ENCODE measurements at regions not wholly inside any gene's neighbourhood (a gene's known extent, or its start where the extent isn't known, plus 50 kb on each side); places are given as distances from the start of the nearest gene placed in this dataset.

- H3K27ac ChIP-seq (ENCODE audit: low read depth, low read length): no peak overlapping the region
- no peaks in the 10 kb centered on the region for H3K9me3 ChIP-seq (ENCODE audit: low read length)
- H3K4me1 ChIP-seq (ENCODE audit: insufficient read depth, low read length): no peaks in the 10 kb centered on the region
- H3K4me3 ChIP-seq (ENCODE audit: low read depth in 1 of 2, low read length in 2 of 2): no peak overlapping the region
- no peak overlapping the region for H3K9ac ChIP-seq (ENCODE audit: low read length)
- no peaks in the 10 kb centered on the region for H3K36me3 ChIP-seq (ENCODE audit: insufficient read depth, low read length)
- H3K27me3 ChIP-seq (ENCODE audit: control insufficient read depth in 1 of 2, insufficient read depth in 2 of 2, low read length in 2 of 2): no peaks in the 10 kb centered on the region
These were observed 250.6 kb downstream of the RPRM start for GRCh38 chr2:153227981-153228380.

- Histone ChIP-seq H3K27ac (ENCODE audit: low read depth, low read length) (no peak overlapping the region), H3K4me3 (ENCODE audit: low read depth in 1 of 2, low read length in 2 of 2) (no peak overlapping the region), H3K36me3 (ENCODE audit: insufficient read depth, low read length) (no peaks in the 10 kb centered on the region), H3K9ac (ENCODE audit: low read length) (no peak overlapping the region), H3K9me3 (ENCODE audit: low read length) (no peaks in the 10 kb centered on the region), H3K4me1 (ENCODE audit: insufficient read depth, low read length) (no peaks in the 10 kb centered on the region), H3K27me3 (ENCODE audit: control insufficient read depth in 1 of 2, insufficient read depth in 2 of 2, low read length in 2 of 2) (no peaks in the 10 kb centered on the region)
These were observed 256.1 kb downstream of the RPRM start for GRCh38 chr2:153222231-153223165.

- Histone ChIP-seq H3K27me3 (ENCODE audit: control insufficient read depth in 1 of 2, insufficient read depth in 2 of 2, low read length in 2 of 2) (no peaks in the 10 kb centered on the region), H3K4me3 (ENCODE audit: low read depth in 1 of 2, low read length in 2 of 2) (no peak overlapping the region), H3K36me3 (ENCODE audit: insufficient read depth, low read length) (no peaks in the 10 kb centered on the region), H3K4me1 (ENCODE audit: insufficient read depth, low read length) (no peaks in the 10 kb centered on the region), H3K27ac (ENCODE audit: low read depth, low read length) (no peak overlapping the region), H3K9ac (ENCODE audit: low read length) (no peak overlapping the region), H3K9me3 (ENCODE audit: low read length) (no peaks in the 10 kb centered on the region)
These were observed 257.1 kb downstream of the RPRM start for GRCh38 chr2:153221506-153221905.

DNA sequence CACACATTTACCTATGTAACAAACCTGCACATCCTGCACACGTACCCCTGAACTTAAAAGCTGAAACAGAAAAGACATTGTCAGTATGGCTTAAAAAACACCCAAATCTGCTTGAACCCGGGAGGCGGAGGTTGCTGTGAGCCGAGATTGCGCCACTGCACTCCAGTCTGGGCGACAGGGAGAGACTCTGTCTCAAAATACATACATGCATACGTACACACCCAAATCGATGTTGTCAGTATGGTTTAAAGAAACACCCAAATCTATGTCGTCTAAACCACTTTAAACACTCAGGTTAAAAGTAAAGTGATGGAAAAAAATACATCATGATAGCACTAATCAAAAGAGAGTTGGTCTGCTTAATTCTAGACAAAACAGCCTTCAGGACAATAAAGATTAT, 257.5 kb downstream of the RPRM start:
- no peak overlapping the region for H3K27ac ChIP-seq (ENCODE audit: low read depth, low read length)
- H3K27me3 ChIP-seq (ENCODE audit: control insufficient read depth in 1 of 2, insufficient read depth in 2 of 2, low read length in 2 of 2): no peaks in the 10 kb centered on the region
- no peak overlapping the region for H3K9ac ChIP-seq (ENCODE audit: low read length)
- no peak overlapping the region for H3K4me3 ChIP-seq (ENCODE audit: low read depth in 1 of 2, low read length in 2 of 2)
- H3K9me3 ChIP-seq (ENCODE audit: low read length): no peaks in the 10 kb centered on the region
- H3K36me3 ChIP-seq (ENCODE audit: insufficient read depth, low read length): no peaks in the 10 kb centered on the region
- H3K4me1 ChIP-seq (ENCODE audit: insufficient read depth, low read length): no peaks in the 10 kb centered on the region

- Histone ChIP-seq H3K9me3 (ENCODE audit: low read length) (no peaks in the 10 kb centered on the region), H3K4me1 (ENCODE audit: insufficient read depth, low read length) (no peaks in the 10 kb centered on the region), H3K9ac (ENCODE audit: low read length) (no peak overlapping the region)
These were observed 259.7 kb downstream of the RPRM start for GRCh38 chr2:153218851-153219250.

DNA sequence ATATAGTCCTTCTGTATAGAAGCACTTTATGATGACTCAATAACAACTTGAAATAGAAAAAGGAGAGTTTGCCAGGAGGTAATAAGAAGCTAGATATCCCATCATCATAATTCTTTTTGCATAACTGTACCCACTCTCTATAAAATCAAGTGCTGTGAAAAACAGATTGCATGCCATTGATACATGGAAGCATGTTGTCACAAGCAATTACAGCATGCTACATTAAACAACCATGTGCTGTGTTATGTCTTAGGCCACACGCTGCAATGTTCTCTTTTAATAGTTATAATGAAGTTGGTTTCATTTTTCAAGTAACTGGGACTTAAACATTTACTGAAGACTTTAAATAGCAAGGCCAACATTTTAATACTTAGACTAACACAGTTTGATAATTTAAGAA, 264.2 kb downstream of the RPRM start:
- Histone ChIP-seq H3K27me3 (ENCODE audit: control insufficient read depth in 1 of 2, insufficient read depth in 2 of 2, low read length in 2 of 2) (no peaks in the 10 kb centered on the region), H3K4me1 (ENCODE audit: insufficient read depth, low read length) (no peaks in the 10 kb centered on the region), H3K9me3 (ENCODE audit: low read length) (no peaks in the 10 kb centered on the region), H3K27ac (ENCODE audit: low read depth, low read length) (no peak overlapping the region), H3K9ac (ENCODE audit: low read length) (no peak overlapping the region), H3K36me3 (ENCODE audit: insufficient read depth, low read length) (no peaks in the 10 kb centered on the region), H3K4me3 (ENCODE audit: low read depth in 1 of 2, low read length in 2 of 2) (no peak overlapping the region)

More at GRCh38 chr2:153218851-153219250, 259.7 kb downstream of the RPRM start:
- no peak overlapping the region for H3K4me3 ChIP-seq (ENCODE audit: low read depth in 1 of 2, low read length in 2 of 2)
- H3K27me3 ChIP-seq (ENCODE audit: control insufficient read depth in 1 of 2, insufficient read depth in 2 of 2, low read length in 2 of 2): no peaks in the 10 kb centered on the region
- H3K36me3 ChIP-seq (ENCODE audit: insufficient read depth, low read length): no peaks in the 10 kb centered on the region
- H3K27ac ChIP-seq (ENCODE audit: low read depth, low read length): no peak overlapping the region

DNA sequence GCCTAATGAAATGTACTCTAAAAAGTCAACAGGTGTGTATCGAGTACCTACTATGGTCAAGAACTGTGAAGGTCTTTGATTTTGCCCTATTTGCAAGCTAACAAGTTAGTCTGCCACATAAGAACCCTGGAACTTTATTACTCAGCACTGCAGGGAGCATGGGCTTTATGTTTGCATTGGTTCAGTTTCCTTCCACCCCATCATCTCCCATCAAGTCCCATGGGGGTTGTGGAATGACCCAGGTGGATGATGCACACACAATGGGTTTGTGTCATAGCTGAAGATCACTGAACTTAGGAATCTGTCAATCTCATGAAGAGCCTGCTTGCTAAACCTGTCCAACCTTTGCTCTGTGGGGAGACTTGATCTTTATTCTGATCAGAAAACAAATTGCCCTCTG, 265.5 kb downstream of the RPRM start:
- Histone ChIP-seq H3K27me3 (ENCODE audit: control insufficient read depth in 1 of 2, insufficient read depth in 2 of 2, low read length in 2 of 2) (no peaks in the 10 kb centered on the region), H3K4me3 (ENCODE audit: low read depth in 1 of 2, low read length in 2 of 2) (no peak overlapping the region), H3K36me3 (ENCODE audit: insufficient read depth, low read length) (no peaks in the 10 kb centered on the region), H3K9ac (ENCODE audit: low read length) (no peak overlapping the region), H3K4me1 (ENCODE audit: insufficient read depth, low read length) (no peaks in the 10 kb centered on the region), H3K27ac (ENCODE audit: low read depth, low read length) (no peak overlapping the region), H3K9me3 (ENCODE audit: low read length) (no peaks in the 10 kb centered on the region)

- no peaks in the 10 kb centered on the region for H3K4me1 ChIP-seq (ENCODE audit: insufficient read depth, low read length)
- H3K27ac ChIP-seq (ENCODE audit: low read depth, low read length): no peak overlapping the region
- H3K9me3 ChIP-seq (ENCODE audit: low read length): no peaks in the 10 kb centered on the region
- H3K4me3 ChIP-seq (ENCODE audit: low read depth in 1 of 2, low read length in 2 of 2): no peak overlapping the region
- H3K36me3 ChIP-seq (ENCODE audit: insufficient read depth, low read length): no peaks in the 10 kb centered on the region
- H3K27me3 ChIP-seq (ENCODE audit: control insufficient read depth in 1 of 2, insufficient read depth in 2 of 2, low read length in 2 of 2): no peaks in the 10 kb centered on the region
- H3K9ac ChIP-seq (ENCODE audit: low read length): no peak overlapping the region
These were observed 280.9 kb downstream of the RPRM start for GRCh38 chr2:153197402-153198386.

GRCh38 chr2:153196378-153197058, 282.0 kb downstream of the RPRM start:
- Histone ChIP-seq H3K27ac (ENCODE audit: low read depth, low read length) (no peak overlapping the region), H3K4me1 (ENCODE audit: insufficient read depth, low read length) (no peaks in the 10 kb centered on the region), H3K36me3 (ENCODE audit: insufficient read depth, low read length) (no peaks in the 10 kb centered on the region), H3K9ac (ENCODE audit: low read length) (no peak overlapping the region), H3K9me3 (ENCODE audit: low read length) (no peaks in the 10 kb centered on the region), H3K4me3 (ENCODE audit: low read depth in 1 of 2, low read length in 2 of 2) (no peak overlapping the region), H3K27me3 (ENCODE audit: control insufficient read depth in 1 of 2, insufficient read depth in 2 of 2, low read length in 2 of 2) (no peaks in the 10 kb centered on the region)

DNA sequence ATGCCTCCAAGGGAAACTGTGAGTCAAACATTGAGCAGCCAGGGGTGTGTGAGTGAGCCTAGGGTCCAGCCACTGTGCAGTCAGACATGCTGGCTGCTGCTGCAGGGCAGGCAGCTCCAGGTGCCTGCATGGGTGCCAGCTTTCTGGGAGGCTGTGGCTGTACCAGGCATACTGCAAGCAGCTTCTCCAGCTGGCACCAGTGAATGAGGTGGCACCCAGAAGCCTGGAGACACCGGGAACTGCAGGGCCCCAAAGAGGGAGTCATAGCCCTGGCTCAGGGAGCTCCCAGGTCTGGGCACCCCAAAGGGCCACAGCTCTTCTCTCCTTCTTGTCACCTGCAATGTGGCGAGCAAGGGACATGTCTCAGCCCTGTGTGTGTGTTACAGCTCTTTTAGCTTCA, 283.2 kb downstream of the RPRM start:
- Histone ChIP-seq H3K9ac (ENCODE audit: low read length) (no peak overlapping the region), H3K27ac (ENCODE audit: low read depth, low read length) (no peak overlapping the region), H3K9me3 (ENCODE audit: low read length) (no peaks in the 10 kb centered on the region), H3K27me3 (ENCODE audit: control insufficient read depth in 1 of 2, insufficient read depth in 2 of 2, low read length in 2 of 2) (no peaks in the 10 kb centered on the region), H3K4me3 (ENCODE audit: low read depth in 1 of 2, low read length in 2 of 2) (no peak overlapping the region), H3K36me3 (ENCODE audit: insufficient read depth, low read length) (no peaks in the 10 kb centered on the region), H3K4me1 (ENCODE audit: insufficient read depth, low read length) (no peaks in the 10 kb centered on the region)
